ENCODE measurements at regions not wholly inside any gene's neighbourhood (a gene's known extent, or its start where the extent isn't known, plus 50 kb on each side); places are given as distances from the start of the nearest gene placed in this dataset.

- in situ Hi-C loops (cut with HindIII; ENCODE audit: low pct_unique_long_range_greater_than_20kb, low sequenced_read_pairs) = no loop called here
- TF ChIP-seq SIN3A (IDR thresholded peaks at IDR 0.05; ENCODE audit: borderline replicate concordance, insufficient read depth, low read depth, low read length) (no peak), REST (IDR thresholded peaks at IDR 0.05; ENCODE audit: insufficient read depth in 1 of 2, low read depth in 2 of 2, low read length in 1 of 2) (no peak), TCF7L2 (IDR thresholded peaks at IDR 0.05; ENCODE audit: low read depth, low read length) (no peak), CTCF (IDR thresholded peaks at IDR 0.05) (no peak), POLR2AphosphoS5 (IDR thresholded peaks at IDR 0.05; ENCODE audit: low read depth, low read length) (no peak)
- no TSS peak for BruUV-seq (replicated peaks)
- Histone ChIP-seq H3K27me3 (ENCODE audit: control insufficient read depth, insufficient read depth, low read length) (no peaks in the 10 kb centered on the region), H3K27ac (ENCODE audit: low read length) (no peak overlapping the region), H3K4me1 (ENCODE audit: control insufficient read depth, insufficient read depth, low read length) (no peaks in the 10 kb centered on the region), H3K36me3 (ENCODE audit: control insufficient read depth, insufficient read depth, low read length) (no peaks in the 10 kb centered on the region), H3K4me3 (ENCODE audit: low read depth in 2 of 2, low read length in 2 of 2) (no peak overlapping the region), H3K9me3 (ENCODE audit: control insufficient read depth, insufficient read depth, low read depth, low read length) (no peaks in the 10 kb centered on the region)
- CTCF ChIA-PET = no interaction called here
- POLR2A ChIA-PET = no interaction called here
- intact Hi-C loops (cut with micrococcal nuclease; ENCODE audit: unreplicated experiment) = no loop called here
- DNase-seq (ENCODE audit: low read depth, low spot score) = no peak
- ATAC-seq = no peak
These were observed 167.8 kb downstream of the BAMBI start for GRCh38 chr10:28845009-28845682.

GRCh38 chr10:28849309-28849708 is 172.0 kb downstream of the BAMBI start:
- CTCF ChIA-PET = no interaction called here
- no peaks in the 10 kb centered on the region for H3K4me1 ChIP-seq (ENCODE audit: control insufficient read depth, insufficient read depth, low read length)
- no TSS peak for BruUV-seq (replicated peaks)
- H3K27me3 ChIP-seq (ENCODE audit: control insufficient read depth, insufficient read depth, low read length) = no peaks in the 10 kb centered on the region
- TF ChIP-seq SIN3A (IDR thresholded peaks at IDR 0.05; ENCODE audit: borderline replicate concordance, insufficient read depth, low read depth, low read length) (no peak), POLR2AphosphoS5 (IDR thresholded peaks at IDR 0.05; ENCODE audit: low read depth, low read length) (no peak), REST (IDR thresholded peaks at IDR 0.05; ENCODE audit: insufficient read depth in 1 of 2, low read depth in 2 of 2, low read length in 1 of 2) (no peak), TCF7L2 (IDR thresholded peaks at IDR 0.05; ENCODE audit: low read depth, low read length) (no peak), CTCF (IDR thresholded peaks at IDR 0.05) (no peak)
- POLR2A ChIA-PET = no interaction called here
- H3K36me3 ChIP-seq (ENCODE audit: control insufficient read depth, insufficient read depth, low read length) = no peaks in the 10 kb centered on the region
- ATAC-seq (no peak), DNase-seq (ENCODE audit: low read depth, low spot score) (no peak)
- H3K27ac ChIP-seq (ENCODE audit: low read length) = no peak overlapping the region
- H3K4me3 ChIP-seq (ENCODE audit: low read depth in 2 of 2, low read length in 2 of 2) = no peak overlapping the region
- intact Hi-C loops (cut with micrococcal nuclease; ENCODE audit: unreplicated experiment) (no loop called here), in situ Hi-C loops (cut with HindIII; ENCODE audit: low pct_unique_long_range_greater_than_20kb, low sequenced_read_pairs) (no loop called here)
- H3K9me3 ChIP-seq (ENCODE audit: control insufficient read depth, insufficient read depth, low read depth, low read length) = no peaks in the 10 kb centered on the region

Data from Panc1 (cell line).